Neuronal stem cell (in vitro differentiated cells): ENCODE measurements at regions not wholly inside any gene's neighbourhood (a gene's known extent, or its start where the extent isn't known, plus 50 kb on each side); places are given as distances from the start of the nearest gene placed in this dataset.

Experiments used
- DNase-seq: peaks from one replicate; pipeline ENCODE4 v3.0.0-alpha.2; 2013; ENCODE audit warnings: low spot score
- H2AFZ ChIP-seq: one replicate; pipeline ENCODE4 v1.6.1; 2013; ENCODE audit warnings: mild to moderate bottlenecking, low read length, inconsistent platforms
- H2AK5ac ChIP-seq: 2 replicates; pipeline ENCODE4 v1.6.1; 2013; ENCODE audit warnings: low read depth, mild to moderate bottlenecking, inconsistent platforms, low read length, moderate library complexity, mixed read lengths
- H2BK120ac ChIP-seq: 2 replicates; pipeline ENCODE4 v1.6.1; 2013; ENCODE audit warnings: low read depth, mild to moderate bottlenecking, inconsistent platforms, low read length, moderate library complexity, mixed read lengths
- H2BK12ac ChIP-seq: one replicate; pipeline ENCODE4 v1.6.1; 2013; ENCODE audit warnings: low read length, inconsistent platforms
- H2BK15ac ChIP-seq: 2 replicates; pipeline ENCODE4 v1.6.1; 2013; ENCODE audit warnings: mild to moderate bottlenecking, low read length, inconsistent platforms, mixed read lengths
- H2BK5ac ChIP-seq: one replicate; pipeline ENCODE4 v1.6.1; 2013; ENCODE audit warnings: inconsistent platforms, mild to moderate bottlenecking, low read length, moderate library complexity
- H3K14ac ChIP-seq: one replicate; pipeline ENCODE4 v1.6.1; 2013; ENCODE audit warnings: low read length, inconsistent platforms
- H3K18ac ChIP-seq: 2 replicates; pipeline ENCODE4 v1.6.1; 2013; ENCODE audit warnings: low read length, inconsistent platforms
- H3K23ac ChIP-seq: 2 replicates; pipeline ENCODE4 v1.6.1; 2013; ENCODE audit warnings: low read depth, mild to moderate bottlenecking, mixed read lengths, low read length, inconsistent platforms; ENCODE audit not compliant: poor library complexity
- H3K27ac ChIP-seq: replicated peaks from 3 replicates; pipeline ENCODE4 v1.5.1; 2013; ENCODE audit warnings: low read length, inconsistent platforms
- H3K27me3 ChIP-seq, 3 experiments: 2 replicates each; pipeline ENCODE4 v1.6.1; 2013; ENCODE audit warnings: low read length in 3 of 3, mild to moderate bottlenecking in 2 of 3, inconsistent platforms in 1 of 3, low read depth in 1 of 3, mixed read lengths in 1 of 3, moderate library complexity in 1 of 3; ENCODE audit not compliant: control insufficient read depth in 3 of 3, insufficient read depth in 3 of 3
- H3K36me3 ChIP-seq, 2 donors: replicated peaks in 1 of 2; 2 replicates each; pipeline ENCODE4 v1.6.1; 2013; ENCODE audit warnings: low read length in 2 of 2; ENCODE audit not compliant: control insufficient read depth in 2 of 2, insufficient read depth in 2 of 2
- H3K4ac ChIP-seq: 2 replicates; pipeline ENCODE4 v1.6.1; 2013; ENCODE audit warnings: inconsistent platforms, mild to moderate bottlenecking, low read length, moderate library complexity
- H3K4me1 ChIP-seq, 2 donors: 1 replicate in 1 of 2; 2 replicates in 1 of 2; pipeline ENCODE4 v1.6.1; 2013; ENCODE audit warnings: low read length in 2 of 2, low read depth in 1 of 2; ENCODE audit not compliant: control insufficient read depth in 2 of 2, insufficient read depth in 1 of 2
- H3K4me2 ChIP-seq: one replicate; pipeline ENCODE4 v1.6.1; 2013; ENCODE audit warnings: mild to moderate bottlenecking, low read length, inconsistent platforms; ENCODE audit not compliant: insufficient read depth, poor library complexity, severe bottlenecking
- H3K4me3 ChIP-seq, 2 donors: 2 replicates each; pipeline ENCODE4 v1.5.1; 2013; ENCODE audit warnings: low read length in 2 of 2, mild to moderate bottlenecking in 2 of 2, inconsistent platforms in 1 of 2, moderate library complexity in 1 of 2
- H3K79me1 ChIP-seq: one replicate; pipeline ENCODE4 v1.6.1; 2013; ENCODE audit warnings: low read depth, mild to moderate bottlenecking, inconsistent platforms, low read length, moderate library complexity
- H3K9ac ChIP-seq: one replicate; pipeline ENCODE4 v1.6.1; 2013; ENCODE audit warnings: mild to moderate bottlenecking, low read depth, low read length, inconsistent platforms; ENCODE audit not compliant: poor library complexity
- H3K9me3 ChIP-seq, 2 donors: replicated peaks in 1 of 2; 2 replicates each; pipeline versions ENCODE3 to v1.6.1; 2013; ENCODE audit warnings: low read length in 2 of 2, mild to moderate bottlenecking in 2 of 2, inconsistent platforms in 1 of 2, low read depth in 1 of 2, mixed read lengths in 1 of 2, moderate library complexity in 1 of 2; ENCODE audit not compliant: control insufficient read depth in 2 of 2, insufficient read depth in 1 of 2
- H4K8ac ChIP-seq: one replicate; pipeline ENCODE4 v1.6.1; 2013; ENCODE audit warnings: low read depth, mild to moderate bottlenecking, inconsistent platforms, low read length, moderate library complexity
- H4K91ac ChIP-seq: one replicate; pipeline ENCODE4 v1.6.1; 2013; ENCODE audit warnings: low read length, low read depth, mild to moderate bottlenecking, inconsistent platforms; ENCODE audit not compliant: poor library complexity
- WGBS, 2 donors: extraction: QIAGEN DNeasy Blood & Tissue Kit; methylation state at CpG; one replicate each; pipeline ENCODE4 v1.1.7; 2013; ENCODE audit warnings: missing lambda C conversion rate in 2 of 2, mixed read lengths in 1 of 2; ENCODE audit not compliant: insufficient read length in 2 of 2, insufficient replicate concordance in 1 of 2; ENCODE audit errors: extremely low coverage in 2 of 2; 5-methylcytosine and 5-hydroxymethylcytosine counted together

- H3K9ac ChIP-seq: no peak overlapping the region
- H3K27me3 ChIP-seq: peaks cover 0 to 75% (median 0%) of the 10 kb centered on the region in 3 experiments
- no peaks in the 10 kb centered on the region for H3K9me3 ChIP-seq
- peaks cover 12 to 17% of the 10 kb centered on the region in 2 donors for H3K4me1 ChIP-seq
- no peak overlapping the region for H2BK120ac ChIP-seq
- no peak overlapping the region for H2BK5ac ChIP-seq
- H2BK12ac ChIP-seq: no peak overlapping the region
- no peak overlapping the region for H3K4me3 ChIP-seq
- no peak overlapping the region for H3K14ac ChIP-seq
- H2AK5ac ChIP-seq: no peak overlapping the region
- no peak overlapping the region for H2AFZ ChIP-seq
- peak overlapping the region; percentile 63 for H3K27ac ChIP-seq
- no peak overlapping the region for H3K18ac ChIP-seq
- no peaks in the 10 kb centered on the region for H3K36me3 ChIP-seq
- no peak overlapping the region for H4K8ac ChIP-seq
- no peak overlapping the region for H4K91ac ChIP-seq
- no peak for DNase-seq
- no peak overlapping the region for H2BK15ac ChIP-seq
- no peak overlapping the region for H3K23ac ChIP-seq
- no peak overlapping the region for H3K4me2 ChIP-seq
- H3K79me1 ChIP-seq: no peaks in the 10 kb centered on the region
- H3K4ac ChIP-seq: no peak overlapping the region
Observed at GRCh38 chr2:56017784-56018183, 94.2 kb upstream of the EFEMP1 start.

- DNase-seq: no peak
Observed at GRCh38 chr2:56018267-56018666, 94.7 kb upstream of the EFEMP1 start.

GRCh38 chr2:56021136-56021474, 97.5 kb upstream of the EFEMP1 start:
- H2BK5ac ChIP-seq: no peak overlapping the region
- no peak overlapping the region for H2AK5ac ChIP-seq
- H3K36me3 ChIP-seq: no peaks in the 10 kb centered on the region
- no peaks in the 10 kb centered on the region for H3K79me1 ChIP-seq
- H3K14ac ChIP-seq: no peak overlapping the region
- no peak overlapping the region for H3K27ac ChIP-seq
- H3K23ac ChIP-seq: no peak overlapping the region
- no peak overlapping the region for H3K4me2 ChIP-seq
- H2BK12ac ChIP-seq: no peak overlapping the region
- no peak overlapping the region for H4K8ac ChIP-seq
- no peak overlapping the region for H3K18ac ChIP-seq
- no peak overlapping the region for H3K4ac ChIP-seq
- no peak for DNase-seq
- H2AFZ ChIP-seq: no peak overlapping the region
- no peaks in the 10 kb centered on the region for H3K9me3 ChIP-seq
- peaks cover 0 to 15% of the 10 kb centered on the region in 2 donors for H3K4me1 ChIP-seq
- H3K9ac ChIP-seq: no peak overlapping the region
- no CpG with 5 or more reads among the region's 5 CpGs for WGBS, 2 donors
- H3K27me3 ChIP-seq: peaks cover 0 to 58% (median 0%) of the 10 kb centered on the region in 3 experiments
- H2BK120ac ChIP-seq: no peak overlapping the region
- no peak overlapping the region for H3K4me3 ChIP-seq
- no peak overlapping the region for H4K91ac ChIP-seq
- H2BK15ac ChIP-seq: no peak overlapping the region

More at GRCh38 chr2:56018267-56018666, 94.7 kb upstream of the EFEMP1 start:
- Histone ChIP-seq H2AFZ (no peak overlapping the region), H3K27ac (peak overlapping the region; percentile 63), H3K14ac (no peak overlapping the region), H2AK5ac (no peak overlapping the region), H3K4me3 (no peak overlapping the region), H3K4ac (no peak overlapping the region), H3K23ac (no peak overlapping the region), H2BK15ac (no peak overlapping the region), H4K91ac (no peak overlapping the region), H3K4me1 (peaks cover 12 to 17% of the 10 kb centered on the region in 2 donors), H2BK12ac (no peak overlapping the region), H3K18ac (peak overlapping the region; percentile 50), H3K79me1 (no peaks in the 10 kb centered on the region), H3K9me3 (no peaks in the 10 kb centered on the region), H3K4me2 (peak overlapping the region; percentile 20), H4K8ac (no peak overlapping the region), H2BK120ac (no peak overlapping the region), H2BK5ac (no peak overlapping the region), H3K9ac (no peak overlapping the region), H3K36me3 (no peaks in the 10 kb centered on the region), H3K27me3 (peaks cover 0 to 71% (median 0%) of the 10 kb centered on the region in 3 experiments)
- WGBS, 2 donors: no CpG with 5 or more reads among the region's 8 CpGs

- Histone ChIP-seq H2BK120ac (no peak overlapping the region), H3K27ac (no peak overlapping the region), H3K18ac (no peak overlapping the region), H3K9me3 (no peaks in the 10 kb centered on the region), H3K4ac (no peak overlapping the region), H3K36me3 (no peaks in the 10 kb centered on the region), H4K91ac (no peak overlapping the region), H3K4me1 (peaks cover 0 to 15% of the 10 kb centered on the region in 2 donors), H2BK12ac (no peak overlapping the region), H3K23ac (no peak overlapping the region), H3K4me3 (no peak overlapping the region), H3K4me2 (no peak overlapping the region), H4K8ac (no peak overlapping the region), H2BK5ac (no peak overlapping the region), H2BK15ac (no peak overlapping the region), H3K27me3 (peaks cover 0 to 53% (median 0%) of the 10 kb centered on the region in 3 experiments), H2AK5ac (no peak overlapping the region), H3K79me1 (no peaks in the 10 kb centered on the region), H2AFZ (no peak overlapping the region), H3K14ac (no peak overlapping the region), H3K9ac (no peak overlapping the region)
- DNase-seq: no peak
- no CpG with 5 or more reads among the region's 5 CpGs for WGBS, 2 donors
Observed at GRCh38 chr2:56021579-56021978, 98.0 kb upstream of the EFEMP1 start.
